ENCODE measurements at regions not wholly inside any gene's neighbourhood (a gene's known extent, or its start where the extent isn't known, plus 50 kb on each side); places are given as distances from the start of the nearest gene placed in this dataset.
A peak's percentile ranks its signal among the peaks of the same experiment; 100 is the strongest.

- no peaks in the 10 kb centered on the region for H3K4me1 ChIP-seq
- TF ChIP-seq CTCF (IDR thresholded peaks at IDR 0.05) = no peak
- H3K9me3 ChIP-seq = no peaks in the 10 kb centered on the region
- no peaks in the 10 kb centered on the region for H3K36me3 ChIP-seq
- H3K27me3 ChIP-seq = peaks cover 0 to 38% of the 10 kb centered on the region in 2 donors
- intact Hi-C loops (cut with DNase I; ENCODE audit: low total_unique reads) = no loop called here
- DNase-seq = peak in 1 of 2 donors; percentile 25
- no peak overlapping the region for H3K4me3 ChIP-seq
- no peak overlapping the region for H3K27ac ChIP-seq
Measured at GRCh38 chr11:116509551-116509950, 263.2 kb downstream of the BUD13 start.

GRCh38 chr11:116507849-116508695, 264.7 kb downstream of the BUD13 start:
- no peak for TF ChIP-seq CTCF (IDR thresholded peaks at IDR 0.05)
- Histone ChIP-seq H3K36me3 (no peaks in the 10 kb centered on the region), H3K9me3 (no peaks in the 10 kb centered on the region), H3K27ac (no peak overlapping the region), H3K4me1 (no peaks in the 10 kb centered on the region), H3K27me3 (peaks cover 0 to 34% of the 10 kb centered on the region in 2 donors), H3K4me3 (no peak overlapping the region)
- peak in 1 of 2 donors; percentile 48 for DNase-seq
- intact Hi-C loops (cut with DNase I; ENCODE audit: low total_unique reads) = no loop called here

GRCh38 chr11:116507016-116507415, 265.8 kb downstream of the BUD13 start:
- no peaks in the 10 kb centered on the region for H3K9me3 ChIP-seq
- TF ChIP-seq CTCF (IDR thresholded peaks at IDR 0.05) = no peak
- H3K27me3 ChIP-seq = peaks cover 0 to 40% of the 10 kb centered on the region in 2 donors
- H3K36me3 ChIP-seq = no peaks in the 10 kb centered on the region
- no peaks in the 10 kb centered on the region for H3K4me1 ChIP-seq
- H3K4me3 ChIP-seq = no peak overlapping the region
- peak in 1 of 2 donors; percentile 38 for DNase-seq
- intact Hi-C loops (cut with DNase I; ENCODE audit: low total_unique reads) = no loop called here
- H3K27ac ChIP-seq = no peak overlapping the region

GRCh38 chr11:116506263-116506825, 266.4 kb downstream of the BUD13 start:
- no peaks in the 10 kb centered on the region for H3K4me1 ChIP-seq
- H3K9me3 ChIP-seq = no peaks in the 10 kb centered on the region
- peaks cover 0 to 41% of the 10 kb centered on the region in 2 donors for H3K27me3 ChIP-seq
- intact Hi-C loops (cut with DNase I; ENCODE audit: low total_unique reads) = no loop called here
- no peak overlapping the region for H3K27ac ChIP-seq
- peak in 1 of 2 donors; percentile 57 for DNase-seq
- no peak for TF ChIP-seq CTCF (IDR thresholded peaks at IDR 0.05)
- H3K4me3 ChIP-seq = no peak overlapping the region
- no peaks in the 10 kb centered on the region for H3K36me3 ChIP-seq

GRCh38 chr11:116505298-116506262, 267.2 kb downstream of the BUD13 start:
- Histone ChIP-seq H3K4me3 (no peak overlapping the region), H3K9me3 (no peaks in the 10 kb centered on the region), H3K27me3 (peaks cover 0 to 49% of the 10 kb centered on the region in 2 donors), H3K36me3 (no peaks in the 10 kb centered on the region), H3K27ac (no peak overlapping the region), H3K4me1 (peaks cover 0 to 5% (median 0%) of the 10 kb centered on the region in 4 donors)
- DNase-seq = peak in 1 of 2 donors; percentile 38
- intact Hi-C loops (cut with DNase I; ENCODE audit: low total_unique reads) = no loop called here
- no peak for TF ChIP-seq CTCF (IDR thresholded peaks at IDR 0.05)
